GM12878 (cell line): ENCODE measurements at regions not wholly inside any gene's neighbourhood (a gene's known extent, or its start where the extent isn't known, plus 50 kb on each side); places are given as distances from the start of the nearest gene placed in this dataset.

Experiments used
- ATAC-seq: fragments of 200-7000 bp; cut with Tn5 transposase; 3 replicates; pipeline ENCODE4 v1.9.1; 2020; ENCODE audit warnings: mild to moderate bottlenecking, moderate library complexity
- BruUV-seq: library from RNA; stranded (reverse); fragments of 400-500 nt; replicated peaks from 2 replicates; lab custom pipeline; 2021; lab: Mats Ljungman, UMichigan
- CTCF ChIA-PET: fragments of 300-600 bp; sonication (Branson Sonifier 250); formaldehyde crosslinking; extraction: SDS; loops from one replicate; lab custom pipeline; 2021; ENCODE audit warnings: inconsistent platforms; lab: Yijun Ruan, JAX
- POLR2A ChIA-PET: fragments of 350-600 bp; formaldehyde crosslinking; extraction: SDS; loops from one replicate; lab custom pipeline; 2021; ENCODE audit warnings: inconsistent platforms; lab: Charles Lee
- RAD21 ChIA-PET: fragments of 300-600 bp; sonication (Branson Sonifier 250); formaldehyde crosslinking; loops from one replicate; lab custom pipeline; 2023; ENCODE audit warnings: antibody characterized with exemption; ENCODE audit not compliant: unreplicated experiment; lab: Charles Lee
- SMC1A ChIA-PET: fragments of 300-600 bp; sonication (Branson Sonifier 250); formaldehyde crosslinking; loops from one replicate; lab custom pipeline; 2023; ENCODE audit not compliant: unreplicated experiment, uncharacterized antibody; lab: Charles Lee
- DNase-seq: peaks from one replicate; pipeline ENCODE4 v3.0.0-alpha.2; 2011; ENCODE audit warnings: low read depth, low spot score
- FAIRE-seq: peaks from 3 replicates; lab custom pipeline; 2011; peaks lifted over from hg19 to GRCh38; lab: Jason Lieb, UNC
- H2AFZ ChIP-seq: 2 replicates; pipeline ENCODE4 v1.6.0; 2011; ENCODE audit warnings: low read depth, low read length, control low read depth; ENCODE audit not compliant: control insufficient read depth
- H3K27ac ChIP-seq: 2 replicates; pipeline ENCODE4 v1.5.1; 2011; ENCODE audit warnings: control low read depth; ENCODE audit not compliant: control insufficient read depth, insufficient read depth
- H3K27me3 ChIP-seq, 2 experiments: replicated peaks in 1 of 2; 2 replicates each; pipeline versions ENCODE4 v1.6.0 to v1.6.1; 2011; ENCODE audit warnings: low read length in 1 of 2; ENCODE audit not compliant: control insufficient read depth in 2 of 2, insufficient read depth in 2 of 2
- H3K36me3 ChIP-seq, 2 experiments: 2 replicates each; pipeline ENCODE4 v1.5.1; 2011; ENCODE audit warnings: low read length in 1 of 2; ENCODE audit not compliant: control insufficient read depth in 2 of 2, insufficient read depth in 2 of 2
- H3K4me1 ChIP-seq: 2 replicates; pipeline ENCODE4 v1.6.1; 2011; ENCODE audit warnings: mild to moderate bottlenecking, low read length, moderate library complexity, mixed read lengths; ENCODE audit not compliant: control insufficient read depth, insufficient read depth
- H3K4me2 ChIP-seq: 2 replicates; pipeline ENCODE4 v1.6.0; 2011; ENCODE audit warnings: control low read depth; ENCODE audit not compliant: control insufficient read depth, insufficient read depth
- H3K4me3 ChIP-seq: fragments of 200-600 bp; sonication (generic); 2 replicates; pipeline ENCODE4 v1.5.1; 2016
- H3K79me2 ChIP-seq: 2 replicates; pipeline ENCODE4 v1.6.0; 2011; ENCODE audit warnings: low read length; ENCODE audit not compliant: control insufficient read depth, insufficient read depth
- H3K9ac ChIP-seq: 2 replicates; pipeline ENCODE4 v1.8.0; 2011; ENCODE audit warnings: low read length, control low read depth, mixed read lengths; ENCODE audit not compliant: control insufficient read depth, insufficient read depth
- H3K9me3 ChIP-seq: replicated peaks from 3 replicates; pipeline ENCODE4 v1.5.1; 2011; ENCODE audit warnings: mild to moderate bottlenecking, low read length; ENCODE audit not compliant: control insufficient read depth, insufficient read depth
- H4K20me1 ChIP-seq: 2 replicates; pipeline ENCODE4 v1.6.0; 2011; ENCODE audit not compliant: control insufficient read depth, insufficient read depth
- KAT2A ChIP-seq: conservative IDR thresholded peaks from 2 replicates; pipeline ENCODE4 v1.6.1; 2011; ENCODE audit warnings: low read depth, low read length; ENCODE audit not compliant: control insufficient read depth
- NR2C1 ChIP-seq: fragments of 450-650 bp; IDR thresholded peaks from 2 replicates; pipeline ENCODE4 v1.6.1; 2017; ENCODE audit warnings: antibody characterized with exemption, mild to moderate bottlenecking, moderate library complexity
- PML ChIP-seq: IDR thresholded peaks from 2 replicates; pipeline ENCODE4 v1.6.1; 2012; ENCODE audit warnings: low read length, inconsistent platforms
- RFX5 ChIP-seq: IDR thresholded peaks from 2 replicates; pipeline ENCODE4 v1.6.1; 2011; ENCODE audit warnings: low read depth, low read length, improper control_type of control experiment
- SIN3A ChIP-seq: IDR thresholded peaks from 2 replicates; pipeline ENCODE4 v1.6.1; 2012; ENCODE audit warnings: low read depth, low read length, improper control_type of control experiment
- SREBF2 ChIP-seq: IDR thresholded peaks from 2 replicates; pipeline ENCODE4 v1.6.1; 2012; ENCODE audit warnings: mild to moderate bottlenecking, low read length
- ZBTB33 ChIP-seq: fragments of 450-650 bp; IDR thresholded peaks from 2 replicates; pipeline ENCODE4 v1.6.1; 2017; ENCODE audit warnings: mild to moderate bottlenecking
- ZNF24 ChIP-seq: fragments of 450-650 bp; IDR thresholded peaks from 2 replicates; pipeline ENCODE4 v1.6.1; 2017; ENCODE audit warnings: antibody characterized with exemption, mild to moderate bottlenecking
- WGBS: methylation state at CpG from one replicate; pipeline ENCODE4 v1.1.6; 2016; ENCODE audit warnings: low lambda C conversion rate; ENCODE audit not compliant: insufficient replicate concordance, insufficient coverage; ENCODE audit errors: missing lambda C conversion rate; 5-methylcytosine and 5-hydroxymethylcytosine counted together
- in situ Hi-C: fragments of 300-500 bp; cut with MboI; formaldehyde crosslinking; loops from 9 replicates; pipeline ENCODE4 v1.14.3; 2018; ENCODE audit warnings: mixed read lengths
- intact Hi-C: fragments of 100-400 bp; cut with micrococcal nuclease; formaldehyde crosslinking; loops from one replicate; pipeline ENCODE4 v1.14.2; 2022; ENCODE audit not compliant: unreplicated experiment

DNA sequence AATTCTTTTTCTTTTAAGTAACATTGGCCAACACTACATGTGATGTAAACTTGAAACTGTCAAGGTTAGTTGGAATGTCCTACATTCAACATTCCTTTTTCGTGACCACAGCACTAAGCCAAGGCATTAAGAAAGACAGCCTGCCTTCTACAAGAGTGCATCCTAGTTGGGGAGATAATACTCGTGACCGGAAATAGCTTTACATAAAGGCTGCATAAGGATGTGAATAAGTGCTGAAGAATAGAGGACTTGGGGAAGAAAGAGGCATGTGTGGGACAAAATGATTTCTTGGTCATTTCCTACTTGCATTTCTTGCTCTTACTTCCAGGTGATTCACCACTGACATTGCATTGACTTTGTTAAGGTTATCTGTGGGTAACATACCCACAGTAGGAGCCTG lies 282.0 kb downstream of the DMRT2 start:
- Histone ChIP-seq H3K9me3 (no peaks in the 10 kb centered on the region), H3K27ac (no peak overlapping the region), H3K79me2 (no peaks in the 10 kb centered on the region), H3K4me3 (no peak overlapping the region), H4K20me1 (no peaks in the 10 kb centered on the region), H3K27me3 (no peaks in the 10 kb centered on the region), H2AFZ (no peak overlapping the region), H3K36me3 (no peaks in the 10 kb centered on the region), H3K9ac (no peak overlapping the region), H3K4me1 (no peaks in the 10 kb centered on the region), H3K4me2 (no peak overlapping the region)
- ATAC-seq: no peak
- no TSS peak for BruUV-seq
- ChIA-PET POLR2A (no interaction called here), CTCF (interaction anchor here (0.6 to 1.3 kb wide), 5 partner anchors 17 to 419 kb away, joined by 3 read pairs; no protein-coding TSS in a partner anchor), SMC1A (interaction anchor here (0.6 to 3.5 kb wide), 6 partner anchors 10 to 314 kb away, joined by 3 to 11 read pairs (median 3); no protein-coding TSS in a partner anchor), RAD21 (interaction anchor here (0.5 to 1.0 kb wide), 2 partner anchors 12 to 312 kb away, joined by 3 read pairs; no protein-coding TSS in a partner anchor)
- DNase-seq: no peak
- intact Hi-C loops (no loop called here), in situ Hi-C loops (no loop called here)
- no peak for FAIRE-seq
- WGBS: 40% methylated on average over 3 of the region's 3 CpGs
- TF ChIP-seq SREBF2: no peak
- TF ChIP-seq RFX5: no peak
- no peak for TF ChIP-seq ZBTB33
- no peak for TF ChIP-seq ZNF24
- TF ChIP-seq SIN3A: no peak
- TF ChIP-seq NR2C1: no peak
- no peak for TF ChIP-seq KAT2A
- TF ChIP-seq PML: no peak
